Astrocyte (in vitro differentiated cells and primary cell): ENCODE measurements at regions not wholly inside any gene's neighbourhood (a gene's known extent, or its start where the extent isn't known, plus 50 kb on each side); places are given as distances from the start of the nearest gene placed in this dataset.

Experiments
- DNase-seq: peaks from one replicate; pipeline ENCODE4 v3.0.0-alpha.2; 2010; ENCODE audit warnings: low read depth
- FAIRE-seq: peaks from 2 replicates; lab custom pipeline; 2011; peaks lifted over from hg19 to GRCh38; lab: Jason Lieb, UNC
- H2AFZ ChIP-seq: 2 replicates; pipeline ENCODE4 v1.6.0; 2012; ENCODE audit warnings: low read depth, low read length, inconsistent platforms
- H3K27ac ChIP-seq: 2 replicates; pipeline ENCODE4 v1.5.1; 2011; ENCODE audit warnings: low read depth, low read length, inconsistent platforms
- H3K27me3 ChIP-seq: 2 replicates; pipeline ENCODE4 v1.6.0; 2011; ENCODE audit warnings: low read length, inconsistent platforms; ENCODE audit not compliant: insufficient read depth
- H3K36me3 ChIP-seq: 2 replicates; pipeline ENCODE4 v1.5.1; 2011; ENCODE audit warnings: low read length, inconsistent platforms; ENCODE audit not compliant: insufficient read depth
- H3K4me1 ChIP-seq: 2 replicates; pipeline ENCODE4 v1.5.1; 2011; ENCODE audit warnings: low read length, inconsistent platforms; ENCODE audit not compliant: insufficient read depth
- H3K4me2 ChIP-seq: 2 replicates; pipeline ENCODE4 v1.6.0; 2012; ENCODE audit warnings: low read length, inconsistent platforms
- H3K4me3 ChIP-seq: 2 replicates; pipeline ENCODE4 v1.5.1; 2011; ENCODE audit warnings: low read depth, mild to moderate bottlenecking, low read length, inconsistent platforms; ENCODE audit not compliant: insufficient read depth
- H3K79me2 ChIP-seq: 2 replicates; pipeline ENCODE4 v1.6.0; 2012; ENCODE audit warnings: mild to moderate bottlenecking, low read length, inconsistent platforms; ENCODE audit not compliant: insufficient read depth
- H3K9ac ChIP-seq: 2 replicates; pipeline ENCODE4 v1.6.0; 2012; ENCODE audit warnings: mild to moderate bottlenecking, low read length, inconsistent platforms
- H3K9me3 ChIP-seq: 2 replicates; pipeline ENCODE4 v1.5.1; 2012; ENCODE audit warnings: low read depth, mild to moderate bottlenecking, low read length, inconsistent platforms; ENCODE audit not compliant: insufficient read depth
- H4K20me1 ChIP-seq: 2 replicates; pipeline ENCODE4 v1.6.0; 2012; ENCODE audit warnings: low read length, inconsistent platforms; ENCODE audit not compliant: insufficient read depth
- H3K27ac Mint-ChIP-seq: one replicate; pipeline ENCODE4 v1.8.0; 2021; ENCODE audit warnings: mild to moderate bottlenecking, mixed read lengths; ENCODE audit not compliant: unreplicated experiment
- H3K27me3 Mint-ChIP-seq: one replicate; pipeline ENCODE4 v1.8.0; 2021; ENCODE audit warnings: low read depth, mixed read lengths; ENCODE audit not compliant: unreplicated experiment
- H3K36me3 Mint-ChIP-seq: one replicate; pipeline ENCODE4 v1.8.0; 2021; ENCODE audit warnings: low read depth, mixed read lengths; ENCODE audit not compliant: unreplicated experiment
- H3K4me1 Mint-ChIP-seq: one replicate; pipeline ENCODE4 v1.8.0; 2021; ENCODE audit warnings: low read depth, mixed read lengths; ENCODE audit not compliant: unreplicated experiment
- H3K4me3 Mint-ChIP-seq: one replicate; pipeline ENCODE4 v1.8.0; 2021; ENCODE audit warnings: mild to moderate bottlenecking, moderate library complexity, mixed read lengths; ENCODE audit not compliant: unreplicated experiment
- H3K9me3 Mint-ChIP-seq: one replicate; pipeline ENCODE4 v1.8.0; 2021; ENCODE audit warnings: mild to moderate bottlenecking, mixed read lengths; ENCODE audit not compliant: unreplicated experiment
- CTCF ChIP-seq: IDR thresholded peaks from 2 replicates; pipeline ENCODE4 v1.5.1; 2011; ENCODE audit warnings: low read depth, mild to moderate bottlenecking, inconsistent platforms, low read length, moderate library complexity; ENCODE audit not compliant: insufficient read depth
- EZH2 ChIP-seq: IDR thresholded peaks from 2 replicates; pipeline ENCODE4 v1.6.1; 2012; ENCODE audit warnings: mild to moderate bottlenecking, low read length, inconsistent platforms; ENCODE audit not compliant: insufficient read depth

DNA sequence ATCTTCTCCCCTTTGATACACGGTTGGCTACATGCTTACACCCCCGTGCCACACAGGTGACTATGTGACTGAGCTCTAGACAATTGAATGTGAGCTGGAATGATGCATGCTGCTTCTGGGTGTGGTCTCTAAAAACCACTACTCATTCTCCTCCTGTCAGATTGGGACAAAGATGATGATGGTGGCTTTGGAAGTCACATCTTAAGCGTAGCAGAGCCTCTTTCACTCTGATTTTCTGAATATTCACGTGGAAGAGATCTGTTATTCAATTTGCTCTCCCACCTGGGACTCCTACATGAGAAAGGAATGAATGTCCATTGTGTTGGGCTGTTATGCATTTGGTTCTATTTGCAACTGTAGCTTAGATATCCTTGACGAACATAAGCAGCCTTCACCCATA is 763.6 kb upstream of the EEF2KMT start:
- H3K79me2 ChIP-seq = no peaks in the 10 kb centered on the region
- FAIRE-seq (no peak), DNase-seq (no peak)
- peaks cover 29% of the 10 kb centered on the region for H3K27me3 Mint-ChIP-seq
- no peaks in the 10 kb centered on the region for H3K9me3 ChIP-seq
- H4K20me1 ChIP-seq = no peaks in the 10 kb centered on the region
- no peaks in the 10 kb centered on the region for H3K4me1 Mint-ChIP-seq
- TF ChIP-seq EZH2 = no peak
- TF ChIP-seq CTCF = no peak
- no peak overlapping the region for H3K27ac ChIP-seq
- no peak overlapping the region for H3K4me3 ChIP-seq
- no peak overlapping the region for H3K9ac ChIP-seq
- H3K36me3 ChIP-seq = no peaks in the 10 kb centered on the region
- H3K27ac Mint-ChIP-seq = no peak overlapping the region
- peaks cover 7% of the 10 kb centered on the region for H3K9me3 Mint-ChIP-seq
- H3K27me3 ChIP-seq = no peaks in the 10 kb centered on the region
- no peak overlapping the region for H3K4me2 ChIP-seq
- H3K36me3 Mint-ChIP-seq = no peaks in the 10 kb centered on the region
- no peak overlapping the region for H2AFZ ChIP-seq
- no peak overlapping the region for H3K4me3 Mint-ChIP-seq
- peaks cover 3% of the 10 kb centered on the region for H3K4me1 ChIP-seq

GRCh38 chr16:5858180-5858579 is 760.6 kb upstream of the EEF2KMT start:
- no peak for FAIRE-seq
- H3K9ac ChIP-seq = no peak overlapping the region
- H3K36me3 Mint-ChIP-seq = no peaks in the 10 kb centered on the region

More at GRCh38 chr16:5858180-5858579, 760.6 kb upstream of the EEF2KMT start:
- no peak for TF ChIP-seq EZH2
- no peak for TF ChIP-seq CTCF
- H3K27ac Mint-ChIP-seq = no peak overlapping the region
- Histone ChIP-seq H2AFZ (no peak overlapping the region), H3K79me2 (no peaks in the 10 kb centered on the region), H3K27me3 (no peaks in the 10 kb centered on the region), H3K9me3 (no peaks in the 10 kb centered on the region), H3K27ac (no peak overlapping the region), H3K4me2 (no peak overlapping the region), H4K20me1 (no peaks in the 10 kb centered on the region), H3K36me3 (no peaks in the 10 kb centered on the region), H3K4me3 (no peak overlapping the region), H3K4me1 (no peaks in the 10 kb centered on the region)
- no peaks in the 10 kb centered on the region for H3K4me1 Mint-ChIP-seq
- peaks cover 27% of the 10 kb centered on the region for H3K27me3 Mint-ChIP-seq
- peaks cover 7% of the 10 kb centered on the region for H3K9me3 Mint-ChIP-seq
- H3K4me3 Mint-ChIP-seq = no peak overlapping the region
- no peak for DNase-seq
